ENCODE measurements at regions not wholly inside any gene's neighbourhood (a gene's known extent, or its start where the extent isn't known, plus 50 kb on each side); places are given as distances from the start of the nearest gene placed in this dataset.

GRCh38 chr4:18247189-18247588, 225.6 kb upstream of the LCORL start:
- ChIA-PET CTCF (no interaction called here), POLR2A (no interaction called here)
- Histone ChIP-seq H3K36me3 (ENCODE audit: control insufficient read depth, insufficient read depth, low read length) (no peaks in the 10 kb centered on the region), H3K4me1 (no peaks in the 10 kb centered on the region), H3K27me3 (replicated peaks; ENCODE audit: control insufficient read depth, insufficient read depth, low read length) (no peaks in the 10 kb centered on the region), H3K4me3 (ENCODE audit: low read depth, low read length) (no peak overlapping the region), H3K9me3 (no peaks in the 10 kb centered on the region)
- no peaks in the 10 kb centered on the region for H3K9me3 Mint-ChIP-seq (ENCODE audit: unreplicated experiment)
- intact Hi-C loops (cut with micrococcal nuclease; ENCODE audit: unreplicated experiment): no loop called here
- no peaks in the 10 kb centered on the region for H3K36me3 Mint-ChIP-seq (ENCODE audit: insufficient read depth, unreplicated experiment)
- no peak for DNase-seq
- BruUV-seq (replicated peaks): no TSS peak
- TF ChIP-seq CTCF (IDR thresholded peaks at IDR 0.05; ENCODE audit: insufficient read depth in 1 of 2, low read depth in 1 of 2, low read length in 1 of 2, severe bottlenecking in 1 of 2, unreplicated experiment in 1 of 2): no peak
- H3K27me3 Mint-ChIP-seq (ENCODE audit: insufficient read depth, unreplicated experiment): peaks cover 2% of the 10 kb centered on the region
- H3K27ac Mint-ChIP-seq (ENCODE audit: unreplicated experiment): no peak overlapping the region
- no peak overlapping the region for H3K4me3 Mint-ChIP-seq (ENCODE audit: unreplicated experiment)
- H3K4me1 Mint-ChIP-seq (ENCODE audit: low read depth, unreplicated experiment): no peaks in the 10 kb centered on the region

GRCh38 chr4:18242919-18243693, 221.6 kb upstream of the LCORL start:
- Histone ChIP-seq H3K4me1 (no peaks in the 10 kb centered on the region), H3K9me3 (no peaks in the 10 kb centered on the region), H3K36me3 (ENCODE audit: control insufficient read depth, insufficient read depth, low read length) (no peaks in the 10 kb centered on the region), H3K4me3 (ENCODE audit: low read depth, low read length) (no peak overlapping the region), H3K27me3 (replicated peaks; ENCODE audit: control insufficient read depth, insufficient read depth, low read length) (no peaks in the 10 kb centered on the region)
- H3K4me1 Mint-ChIP-seq (ENCODE audit: low read depth, unreplicated experiment): no peaks in the 10 kb centered on the region
- ChIA-PET POLR2A (no interaction called here), CTCF (no interaction called here)
- H3K36me3 Mint-ChIP-seq (ENCODE audit: insufficient read depth, unreplicated experiment): no peaks in the 10 kb centered on the region
- no peak overlapping the region for H3K27ac Mint-ChIP-seq (ENCODE audit: unreplicated experiment)
- intact Hi-C loops (cut with micrococcal nuclease; ENCODE audit: unreplicated experiment): no loop called here
- no peak overlapping the region for H3K4me3 Mint-ChIP-seq (ENCODE audit: unreplicated experiment)
- no TSS peak for BruUV-seq (replicated peaks)
- DNase-seq: no peak
- no peak for TF ChIP-seq CTCF (IDR thresholded peaks at IDR 0.05; ENCODE audit: insufficient read depth in 1 of 2, low read depth in 1 of 2, low read length in 1 of 2, severe bottlenecking in 1 of 2, unreplicated experiment in 1 of 2)
- peaks cover 2% of the 10 kb centered on the region for H3K27me3 Mint-ChIP-seq (ENCODE audit: insufficient read depth, unreplicated experiment)
- no peaks in the 10 kb centered on the region for H3K9me3 Mint-ChIP-seq (ENCODE audit: unreplicated experiment)

- Mint-ChIP-seq H3K27me3 (ENCODE audit: insufficient read depth, unreplicated experiment) (peaks cover 2% of the 10 kb centered on the region), H3K27ac (ENCODE audit: unreplicated experiment) (no peak overlapping the region), H3K4me3 (ENCODE audit: unreplicated experiment) (no peak overlapping the region), H3K4me1 (ENCODE audit: low read depth, unreplicated experiment) (no peaks in the 10 kb centered on the region), H3K36me3 (ENCODE audit: insufficient read depth, unreplicated experiment) (no peaks in the 10 kb centered on the region), H3K9me3 (ENCODE audit: unreplicated experiment) (no peaks in the 10 kb centered on the region)
- intact Hi-C loops (cut with micrococcal nuclease; ENCODE audit: unreplicated experiment): no loop called here
- no peaks in the 10 kb centered on the region for H3K4me1 ChIP-seq
- CTCF ChIA-PET: no interaction called here
- H3K4me3 ChIP-seq (ENCODE audit: low read depth, low read length): no peak overlapping the region
- POLR2A ChIA-PET: no interaction called here
- no peaks in the 10 kb centered on the region for H3K36me3 ChIP-seq (ENCODE audit: control insufficient read depth, insufficient read depth, low read length)
- H3K27me3 ChIP-seq (replicated peaks; ENCODE audit: control insufficient read depth, insufficient read depth, low read length): no peaks in the 10 kb centered on the region
- DNase-seq: no peak
- no peaks in the 10 kb centered on the region for H3K9me3 ChIP-seq
- BruUV-seq (replicated peaks): no TSS peak
- no peak for TF ChIP-seq CTCF (IDR thresholded peaks at IDR 0.05; ENCODE audit: insufficient read depth in 1 of 2, low read depth in 1 of 2, low read length in 1 of 2, severe bottlenecking in 1 of 2, unreplicated experiment in 1 of 2)
Observed at GRCh38 chr4:18241727-18242126, 220.2 kb upstream of the LCORL start.

Measured in Caco-2 (cell line).